ENCODE measurements at regions not wholly inside any gene's neighbourhood (a gene's known extent, or its start where the extent isn't known, plus 50 kb on each side); places are given as distances from the start of the nearest gene placed in this dataset.
"Not testable (repeated sequence)": the region's sequence is repeated elsewhere in the genome, so short reads cannot be mapped to it uniquely, and the experiment has no call there.

DNA sequence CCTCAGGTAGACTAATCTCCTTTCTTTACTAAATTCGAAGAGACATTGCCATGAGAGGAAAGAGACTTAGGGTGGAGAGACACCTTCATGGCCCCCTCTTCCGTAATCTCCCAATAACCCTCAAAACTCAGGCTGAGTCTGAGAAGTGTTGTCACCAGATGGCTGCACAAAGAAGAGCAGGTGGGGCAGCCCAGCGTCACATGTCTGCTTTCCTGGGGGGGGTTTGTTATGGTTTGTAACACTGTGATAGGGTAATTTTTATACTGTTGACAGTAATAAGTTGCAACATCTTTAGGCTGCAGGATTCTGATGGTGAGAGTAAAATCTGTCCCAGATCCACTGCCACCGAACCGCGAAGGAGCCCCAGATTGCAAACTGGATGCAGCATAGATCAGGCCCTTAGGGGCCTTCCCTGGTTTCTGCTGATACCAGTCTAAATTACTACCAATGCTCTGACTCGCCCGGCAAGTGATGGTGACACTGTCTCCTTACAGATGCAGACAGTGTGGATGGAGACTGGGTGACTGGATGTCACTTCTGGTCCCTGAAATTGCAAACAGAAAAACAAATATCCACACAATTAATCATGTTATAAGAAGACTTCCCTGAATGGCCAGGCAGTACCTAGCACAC, 595.1 kb downstream of the RPIA start:
- H3K36me3 Mint-ChIP-seq (ENCODE audit: low read depth); H3K9me3 Mint-ChIP-seq; DNase-seq; CTCF ChIA-PET; POLR2A ChIA-PET; H3K27ac Mint-ChIP-seq; H3K4me1 Mint-ChIP-seq; H3K4me3 Mint-ChIP-seq; H3K27me3 Mint-ChIP-seq: not testable (repeated sequence)

GRCh38 chr2:89287084-89287483, 595.6 kb downstream of the RPIA start:
- not testable (repeated sequence) for H3K4me3 Mint-ChIP-seq, H3K27ac Mint-ChIP-seq

GRCh38 chr2:89291717-89292298, 600.3 kb downstream of the RPIA start:
- POLR2A ChIA-PET, H3K27ac Mint-ChIP-seq: not testable (repeated sequence)

More at GRCh38 chr2:89287084-89287483, 595.6 kb downstream of the RPIA start:
- CTCF ChIA-PET; H3K36me3 Mint-ChIP-seq (ENCODE audit: low read depth); H3K9me3 Mint-ChIP-seq; DNase-seq; H3K27me3 Mint-ChIP-seq; H3K4me1 Mint-ChIP-seq; POLR2A ChIA-PET: not testable (repeated sequence)

DNA sequence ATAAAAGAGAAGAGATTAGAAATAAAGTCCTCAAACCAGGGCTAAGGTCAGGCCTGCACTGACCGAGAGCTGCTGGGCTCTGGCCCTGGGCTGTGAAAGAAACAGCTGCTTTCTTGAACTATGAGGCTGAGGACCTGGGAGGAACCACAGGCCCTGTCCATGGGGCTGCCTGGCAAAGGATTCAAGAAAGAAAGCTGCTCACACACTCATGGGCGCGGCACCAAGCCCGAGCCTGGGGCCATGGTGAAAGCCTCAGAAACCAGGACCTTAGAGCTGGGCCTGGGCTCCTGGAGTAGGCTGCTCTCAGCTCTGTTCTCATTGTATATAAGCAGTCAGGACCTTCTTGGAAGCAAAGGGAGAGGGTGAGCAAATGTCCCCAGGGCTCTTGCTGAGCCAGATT, 601.9 kb downstream of the RPIA start:
- H3K27me3 Mint-ChIP-seq; H3K36me3 Mint-ChIP-seq (ENCODE audit: low read depth); CTCF ChIA-PET; POLR2A ChIA-PET; H3K4me3 Mint-ChIP-seq; H3K4me1 Mint-ChIP-seq; DNase-seq; H3K9me3 Mint-ChIP-seq; H3K27ac Mint-ChIP-seq: not testable (repeated sequence)

More at GRCh38 chr2:89291717-89292298, 600.3 kb downstream of the RPIA start:
- DNase-seq; H3K4me3 Mint-ChIP-seq; H3K4me1 Mint-ChIP-seq; H3K9me3 Mint-ChIP-seq; H3K36me3 Mint-ChIP-seq (ENCODE audit: low read depth); H3K27me3 Mint-ChIP-seq; CTCF ChIA-PET: not testable (repeated sequence)

DNA sequence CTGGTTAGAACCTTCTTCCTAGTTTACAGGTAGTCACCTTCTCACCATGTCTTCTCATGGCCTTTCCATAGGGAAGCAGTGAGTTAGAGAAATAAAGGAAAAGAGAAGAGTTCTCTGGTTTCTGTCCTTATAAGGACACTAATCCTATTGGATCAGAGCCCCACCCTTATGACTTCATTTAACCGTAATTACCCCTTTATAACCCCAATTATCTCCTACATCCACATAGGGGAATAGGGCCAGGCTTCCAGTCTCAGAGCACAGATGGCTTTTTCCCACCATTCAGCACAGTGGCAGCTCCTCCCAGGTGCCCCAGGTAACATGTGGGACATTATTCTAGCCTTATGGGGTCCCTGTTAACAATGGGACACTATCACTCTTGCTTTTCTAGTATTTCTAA, 602.9 kb downstream of the RPIA start:
- DNase-seq; CTCF ChIA-PET; POLR2A ChIA-PET; H3K9me3 Mint-ChIP-seq; H3K36me3 Mint-ChIP-seq (ENCODE audit: low read depth); H3K4me3 Mint-ChIP-seq; H3K27ac Mint-ChIP-seq; H3K4me1 Mint-ChIP-seq; H3K27me3 Mint-ChIP-seq: not testable (repeated sequence)

DNA sequence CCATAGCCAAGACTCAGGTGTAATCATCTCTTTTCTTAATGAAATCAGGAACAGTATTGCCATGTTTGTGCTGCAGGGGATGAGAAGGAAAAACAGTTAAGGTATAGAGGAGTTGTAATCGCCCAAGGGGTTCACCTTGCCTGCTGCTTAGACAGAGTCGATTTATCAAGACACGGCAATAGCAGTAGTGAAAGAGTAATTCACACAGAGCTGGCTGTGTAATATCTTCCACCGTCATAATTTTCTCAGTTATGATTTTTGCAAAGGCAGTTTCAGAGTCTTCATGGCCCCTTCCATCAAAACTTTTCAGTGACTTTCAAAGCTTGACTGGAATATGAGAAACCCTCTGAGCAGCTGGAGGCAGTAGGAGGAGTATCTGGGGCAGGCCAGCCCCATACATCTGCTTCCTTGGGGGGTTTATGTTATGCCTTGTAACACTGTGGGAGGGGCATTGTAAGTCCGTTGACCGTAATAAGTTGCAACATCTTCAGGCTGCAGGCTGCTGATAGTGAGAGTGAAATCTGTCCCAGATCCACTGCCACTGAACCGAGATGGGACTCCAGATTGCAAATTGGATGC, 605.4 kb downstream of the RPIA start:
- H3K27me3 Mint-ChIP-seq; H3K4me1 Mint-ChIP-seq; CTCF ChIA-PET; H3K9me3 Mint-ChIP-seq; H3K36me3 Mint-ChIP-seq (ENCODE audit: low read depth); H3K4me3 Mint-ChIP-seq; DNase-seq; H3K27ac Mint-ChIP-seq; POLR2A ChIA-PET: not testable (repeated sequence)

DNA sequence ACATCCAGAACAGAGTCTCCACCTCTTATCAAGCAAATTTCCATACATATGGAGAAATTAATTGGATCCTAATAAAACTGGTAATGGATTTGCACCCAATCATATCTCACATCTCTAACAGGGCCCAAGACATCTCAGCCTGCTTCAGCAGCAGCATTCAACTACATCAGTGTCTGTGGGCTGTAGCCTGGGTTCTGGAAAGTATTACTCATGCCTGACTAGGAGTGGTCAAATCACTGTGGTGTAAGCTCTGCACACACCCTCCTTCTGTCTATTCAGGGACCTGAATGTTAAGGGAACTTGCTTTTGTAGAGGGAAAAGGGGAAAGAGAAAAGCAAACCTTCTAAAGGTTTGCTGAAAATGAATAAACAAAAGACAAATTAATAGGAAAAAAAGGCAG, 607.7 kb downstream of the RPIA start:
- H3K27me3 Mint-ChIP-seq; H3K9me3 Mint-ChIP-seq; H3K4me1 Mint-ChIP-seq; H3K36me3 Mint-ChIP-seq (ENCODE audit: low read depth); POLR2A ChIA-PET; DNase-seq; CTCF ChIA-PET; H3K27ac Mint-ChIP-seq; H3K4me3 Mint-ChIP-seq: not testable (repeated sequence)

DNA sequence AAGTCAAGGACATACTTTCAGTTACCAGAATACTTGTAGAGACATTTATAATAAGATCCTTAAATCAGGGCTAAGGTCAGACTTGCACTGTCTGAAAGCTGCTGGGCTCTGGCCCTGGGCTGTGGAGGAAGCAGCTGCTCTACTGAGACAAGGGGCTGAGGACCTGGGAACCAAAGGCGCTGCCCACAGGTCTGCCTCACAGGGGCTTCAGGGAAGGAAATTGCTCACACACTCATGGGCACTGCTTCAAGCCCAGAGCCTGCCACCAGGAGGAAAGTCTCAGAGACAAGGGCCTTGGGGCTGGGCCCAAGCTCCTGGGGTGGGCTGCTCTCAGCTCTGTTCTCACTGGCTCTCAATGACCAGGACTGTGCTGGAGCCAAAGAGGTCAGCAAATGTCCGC, 614.1 kb downstream of the RPIA start:
- H3K27ac Mint-ChIP-seq; H3K27me3 Mint-ChIP-seq; H3K4me3 Mint-ChIP-seq; CTCF ChIA-PET; DNase-seq; H3K36me3 Mint-ChIP-seq (ENCODE audit: low read depth); POLR2A ChIA-PET; H3K4me1 Mint-ChIP-seq; H3K9me3 Mint-ChIP-seq: not testable (repeated sequence)

- H3K9me3 Mint-ChIP-seq; POLR2A ChIA-PET; H3K27me3 Mint-ChIP-seq; H3K4me1 Mint-ChIP-seq; CTCF ChIA-PET; H3K4me3 Mint-ChIP-seq; DNase-seq; H3K36me3 Mint-ChIP-seq (ENCODE audit: low read depth); H3K27ac Mint-ChIP-seq: not testable (repeated sequence)
These were observed 615.6 kb downstream of the RPIA start for GRCh38 chr2:89306869-89307637.

DNA sequence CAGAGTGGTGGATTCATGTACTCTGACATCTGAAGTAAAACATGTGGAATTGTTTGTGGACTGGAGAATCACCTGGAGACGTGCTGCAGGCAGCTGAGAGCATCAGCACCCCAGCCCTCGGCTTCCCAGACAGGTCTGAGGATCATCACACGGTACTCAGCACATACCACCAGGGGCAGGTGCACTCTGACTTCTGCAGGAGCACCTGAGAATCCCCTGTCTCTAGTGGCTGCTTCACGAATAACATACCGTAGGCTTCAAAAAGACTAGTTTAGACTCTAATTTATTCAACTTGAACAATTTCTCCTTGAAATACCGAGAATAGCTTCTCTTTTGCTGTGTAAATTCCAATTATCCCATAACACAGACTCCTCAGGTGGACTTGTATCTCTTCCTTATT, 627.5 kb downstream of the RPIA start:
- POLR2A ChIA-PET; H3K9me3 Mint-ChIP-seq; H3K4me1 Mint-ChIP-seq; DNase-seq; H3K27ac Mint-ChIP-seq; CTCF ChIA-PET; H3K27me3 Mint-ChIP-seq; H3K4me3 Mint-ChIP-seq; H3K36me3 Mint-ChIP-seq (ENCODE audit: low read depth): not testable (repeated sequence)

- H3K9me3 Mint-ChIP-seq; H3K27me3 Mint-ChIP-seq; DNase-seq; CTCF ChIA-PET; H3K4me1 Mint-ChIP-seq; H3K27ac Mint-ChIP-seq; H3K36me3 Mint-ChIP-seq (ENCODE audit: low read depth); POLR2A ChIA-PET; H3K4me3 Mint-ChIP-seq: not testable (repeated sequence)
These were observed 634.4 kb downstream of the RPIA start for GRCh38 chr2:89325894-89326293.

- POLR2A ChIA-PET; H3K27me3 Mint-ChIP-seq; CTCF ChIA-PET; H3K4me3 Mint-ChIP-seq; H3K36me3 Mint-ChIP-seq (ENCODE audit: low read depth); DNase-seq; H3K27ac Mint-ChIP-seq; H3K4me1 Mint-ChIP-seq; H3K9me3 Mint-ChIP-seq: not testable (repeated sequence)
These were observed 635.0 kb downstream of the RPIA start for GRCh38 chr2:89326455-89326854.

DNA sequence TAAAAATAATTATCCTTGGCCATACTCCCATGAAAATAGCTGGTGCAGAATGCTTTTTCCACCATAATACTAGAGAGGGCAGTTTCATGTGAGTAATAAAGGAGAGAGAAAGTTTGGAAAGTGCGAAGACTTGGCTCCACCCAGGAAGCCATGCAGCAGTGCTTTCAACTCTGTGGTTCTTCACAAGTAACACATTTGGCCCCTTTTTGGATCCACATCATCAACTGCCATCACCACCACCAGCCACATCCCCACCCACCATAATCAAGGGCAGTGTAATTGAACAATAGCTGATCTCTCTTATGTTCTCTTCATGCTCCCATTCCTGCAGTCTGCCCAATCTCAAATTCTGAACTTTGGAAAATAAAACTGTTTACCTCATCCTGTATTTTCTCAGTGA, 637.3 kb downstream of the RPIA start:
- H3K36me3 Mint-ChIP-seq (ENCODE audit: low read depth); H3K4me1 Mint-ChIP-seq; H3K4me3 Mint-ChIP-seq; DNase-seq; POLR2A ChIA-PET; H3K27me3 Mint-ChIP-seq; H3K27ac Mint-ChIP-seq; CTCF ChIA-PET; H3K9me3 Mint-ChIP-seq: not testable (repeated sequence)

All from activated CD4-positive, alpha-beta T cell treated with anti-CD3 and anti-CD28 coated beads, Interleukin-2, amount 10 ng/mL, durations not matched to agents 7 days and 5 days (primary cell).